ENCODE measurements at regions not wholly inside any gene's neighbourhood (a gene's known extent, or its start where the extent isn't known, plus 50 kb on each side); places are given as distances from the start of the nearest gene placed in this dataset.

GRCh38 chr16:80208743-80209142 lies 332.1 kb upstream of the DYNLRB2 start:
- no peak for TF ChIP-seq CTCF (IDR thresholded peaks at IDR 0.05)
- TF ChIP-seq EZH2 (IDR thresholded peaks at IDR 0.05; ENCODE audit: borderline replicate concordance, insufficient read depth, low read depth, low read length, poor library complexity, severe bottlenecking), result no peak
